Activated T-cell treated with anti-CD3 and anti-CD28 coated beads for 1 hour (primary cell): ENCODE measurements at regions not wholly inside any gene's neighbourhood (a gene's known extent, or its start where the extent isn't known, plus 50 kb on each side); places are given as distances from the start of the nearest gene placed in this dataset.
"Not testable (repeated sequence)": the region's sequence is repeated elsewhere in the genome, so short reads cannot be mapped to it uniquely, and the experiment has no call there.

Experiments used
- DNase-seq: peaks from one replicate; pipeline ENCODE4 v3.0.0-alpha.2; 2020; ENCODE audit warnings: low read depth

GRCh38 chr13:84654654-84655275 is 772.5 kb upstream of the SLITRK1 start:
- DNase-seq: no peak

GRCh38 chr13:84653915-84654534 is 771.8 kb upstream of the SLITRK1 start:
- DNase-seq: no peak

GRCh38 chr13:84651705-84652104 is 769.4 kb upstream of the SLITRK1 start:
- DNase-seq: no peak

- DNase-seq: no peak
These were observed 769.0 kb upstream of the SLITRK1 start for GRCh38 chr13:84651288-84651687.

- DNase-seq: no peak
These were observed 767.6 kb upstream of the SLITRK1 start for GRCh38 chr13:84649853-84650252.

GRCh38 chr13:84648069-84648640 is 765.9 kb upstream of the SLITRK1 start:
- DNase-seq: no peak

GRCh38 chr13:84646957-84647356 is 764.7 kb upstream of the SLITRK1 start:
- no peak for DNase-seq

- DNase-seq: no peak
These were observed 763.1 kb upstream of the SLITRK1 start for GRCh38 chr13:84645196-84646012.

- DNase-seq: no peak
These were observed 759.2 kb upstream of the SLITRK1 start for GRCh38 chr13:84641491-84641890.

GRCh38 chr13:84640691-84641090 is 758.4 kb upstream of the SLITRK1 start:
- no peak for DNase-seq

- no peak for DNase-seq
These were observed 748.2 kb upstream of the SLITRK1 start for GRCh38 chr13:84630476-84630875.

- DNase-seq: no peak
These were observed 734.6 kb upstream of the SLITRK1 start for GRCh38 chr13:84616864-84617263.

GRCh38 chr13:84609716-84610115 is 727.4 kb upstream of the SLITRK1 start:
- DNase-seq: no peak

- DNase-seq: no peak
These were observed 725.2 kb upstream of the SLITRK1 start for GRCh38 chr13:84607261-84608013.

- DNase-seq: no peak
These were observed 724.3 kb upstream of the SLITRK1 start for GRCh38 chr13:84606616-84607015.

- DNase-seq: no peak
These were observed 723.7 kb upstream of the SLITRK1 start for GRCh38 chr13:84605927-84606326.

GRCh38 chr13:84591444-84591843 is 709.2 kb upstream of the SLITRK1 start:
- no peak for DNase-seq

GRCh38 chr13:84590663-84591062 is 708.4 kb upstream of the SLITRK1 start:
- DNase-seq: no peak

- DNase-seq: no peak
These were observed 705.7 kb upstream of the SLITRK1 start for GRCh38 chr13:84588023-84588422.

- DNase-seq: not testable (repeated sequence)
These were observed 697.6 kb upstream of the SLITRK1 start for GRCh38 chr13:84579901-84580300.

GRCh38 chr13:84574851-84575250 is 692.6 kb upstream of the SLITRK1 start:
- no peak for DNase-seq

- DNase-seq: no peak
These were observed 689.0 kb upstream of the SLITRK1 start for GRCh38 chr13:84571264-84571663.
